Neural cell (in vitro differentiated cells): ENCODE measurements at regions not wholly inside any gene's neighbourhood (a gene's known extent, or its start where the extent isn't known, plus 50 kb on each side); places are given as distances from the start of the nearest gene placed in this dataset.

Source experiments
- H2AFZ ChIP-seq: fragments of 200-600, 300-800 bp; sonication (generic), shearing (Covaris generic); 2 replicates; pipeline ENCODE4 v1.6.0; 2014; ENCODE audit warnings: low read depth, mild to moderate bottlenecking, antibody characterized with exemption, low read length, moderate library complexity
- H3F3A ChIP-seq: fragments of 200-600 bp; shearing (Covaris generic); 2 replicates; pipeline ENCODE4 v1.6.1; 2016; ENCODE audit warnings: mild to moderate bottlenecking, moderate library complexity, mixed read lengths, antibody characterized with exemption, low read length; ENCODE audit not compliant: insufficient read depth, poor library complexity, severe bottlenecking
- H3K27ac ChIP-seq: fragments of 200-600, 300-800 bp; sonication (generic), shearing (Covaris generic); 2 replicates; pipeline ENCODE4 v1.5.1; 2014; ENCODE audit warnings: mild to moderate bottlenecking, low read length, moderate library complexity
- H3K27me3 ChIP-seq: fragments of 300-800, 200-600 bp; sonication (generic), shearing (Covaris generic); 2 replicates; pipeline ENCODE4 v1.6.0; 2014; ENCODE audit warnings: mild to moderate bottlenecking, low read depth, low read length, moderate library complexity; ENCODE audit not compliant: insufficient read depth
- H3K36me3 ChIP-seq: fragments of 300-800, 200-600 bp; sonication (generic), shearing (Covaris generic); 2 replicates; pipeline ENCODE4 v1.5.1; 2014; ENCODE audit warnings: mild to moderate bottlenecking, antibody characterized with exemption, low read length, moderate library complexity; ENCODE audit not compliant: insufficient read depth
- H3K4me2 ChIP-seq: fragments of 300-800, 200-600 bp; sonication (generic), shearing (Covaris generic); 2 replicates; pipeline ENCODE4 v1.6.0; 2014; ENCODE audit warnings: mild to moderate bottlenecking, low read length
- H3K4me3 ChIP-seq: fragments of 300-800, 200-600 bp; sonication (generic), shearing (Covaris generic); 2 replicates; pipeline ENCODE4 v1.5.1; 2014; ENCODE audit warnings: mild to moderate bottlenecking, low read length, moderate library complexity
- H3K79me2 ChIP-seq: fragments of 200-600 bp; shearing (Covaris generic); replicated peaks from 2 replicates; pipeline ENCODE4 v1.6.0; 2014; ENCODE audit warnings: mild to moderate bottlenecking, low read length, moderate library complexity; ENCODE audit not compliant: insufficient read depth
- H3K9ac ChIP-seq: fragments of 300-800, 200-600 bp; sonication (generic), shearing (Covaris generic); 2 replicates; pipeline ENCODE4 v1.6.1; 2016; ENCODE audit warnings: mild to moderate bottlenecking, low read length, mixed read lengths
- H3K9me2 ChIP-seq: fragments of 200-600 bp; shearing (Covaris generic); 2 replicates; pipeline ENCODE4 v1.6.1; 2016; ENCODE audit warnings: mild to moderate bottlenecking, low read length, mixed read lengths; ENCODE audit not compliant: insufficient read depth
- H3K9me3 ChIP-seq: fragments of 200-600, 300-800 bp; sonication (generic), shearing (Covaris generic); 2 replicates; pipeline ENCODE4 v1.6.1; 2016; ENCODE audit warnings: mild to moderate bottlenecking, mixed run types, low read length, moderate library complexity, mixed read lengths
- H4K20me1 ChIP-seq: fragments of 200-600 bp; shearing (Covaris generic); 2 replicates; pipeline ENCODE4 v1.6.1; 2016; ENCODE audit warnings: mild to moderate bottlenecking, mixed run types; ENCODE audit not compliant: insufficient read depth
- CTCF ChIP-seq: fragments of 450-650 bp; IDR thresholded peaks from 2 replicates; pipeline ENCODE4 v1.5.1; 2014; ENCODE audit warnings: antibody characterized with exemption, mild to moderate bottlenecking, moderate library complexity; ENCODE audit not compliant: poor library complexity, severe bottlenecking
- EP300 ChIP-seq: fragments of 450-650 bp; conservative IDR thresholded peaks from 2 replicates; pipeline ENCODE4 v1.6.1; 2014; ENCODE audit warnings: antibody characterized with exemption, mild to moderate bottlenecking, moderate library complexity; ENCODE audit not compliant: poor library complexity, severe bottlenecking
- EZH2 ChIP-seq: fragments of 200-600, 300-800 bp; shearing (Covaris generic), sonication (generic); IDR thresholded peaks from 2 replicates; pipeline ENCODE4 v1.6.1; 2014; ENCODE audit warnings: antibody characterized with exemption, low read length, borderline replicate concordance, mild to moderate bottlenecking; ENCODE audit not compliant: insufficient read depth, poor library complexity, severe bottlenecking
- MXI1 ChIP-seq: fragments of 450-650 bp; conservative IDR thresholded peaks from 2 replicates; pipeline ENCODE4 v1.6.1; 2014; ENCODE audit warnings: antibody characterized with exemption, mild to moderate bottlenecking; ENCODE audit not compliant: poor library complexity, severe bottlenecking
- POLR2AphosphoS5 ChIP-seq: IDR thresholded peaks from 2 replicates; pipeline ENCODE4 v1.6.1; 2012
- RAD21 ChIP-seq: fragments of 450-650 bp; conservative IDR thresholded peaks from 2 replicates; pipeline ENCODE4 v1.6.1; 2014; ENCODE audit warnings: antibody characterized with exemption, mild to moderate bottlenecking, moderate library complexity
- REST ChIP-seq: IDR thresholded peaks from 2 replicates; pipeline ENCODE4 v1.6.1; 2012; ENCODE audit warnings: borderline replicate concordance
- SMC3 ChIP-seq: fragments of 450-650 bp; conservative IDR thresholded peaks from 2 replicates; pipeline ENCODE4 v1.6.1; 2014; ENCODE audit warnings: antibody characterized with exemption, mild to moderate bottlenecking, moderate library complexity; ENCODE audit not compliant: poor library complexity
- TAF1 ChIP-seq: IDR thresholded peaks from 2 replicates; pipeline ENCODE4 v1.6.1; 2012; ENCODE audit warnings: low read depth

GRCh38 chr5:20050262-20050661 is 62.3 kb upstream of the CDH18 start:
- H3K27me3 ChIP-seq = no peaks in the 10 kb centered on the region
- no peaks in the 10 kb centered on the region for H3K36me3 ChIP-seq
- no peak overlapping the region for H3K9ac ChIP-seq
- no peaks in the 10 kb centered on the region for H3K79me2 ChIP-seq
- no peak for TF ChIP-seq REST
- no peak for TF ChIP-seq EP300
- no peak for TF ChIP-seq MXI1
- TF ChIP-seq TAF1 = no peak
- TF ChIP-seq CTCF = no peak
- no peak for TF ChIP-seq RAD21
- no peak for TF ChIP-seq POLR2AphosphoS5
- TF ChIP-seq EZH2 = no peak
- no peak for TF ChIP-seq SMC3
- H3K27ac ChIP-seq = no peak overlapping the region
- H3K4me3 ChIP-seq = no peak overlapping the region
- no peak overlapping the region for H3K4me2 ChIP-seq
- H4K20me1 ChIP-seq = no peaks in the 10 kb centered on the region
- H3F3A ChIP-seq = no peaks in the 10 kb centered on the region
- no peaks in the 10 kb centered on the region for H3K9me2 ChIP-seq
- no peaks in the 10 kb centered on the region for H3K9me3 ChIP-seq
- H2AFZ ChIP-seq = no peak overlapping the region

- Histone ChIP-seq H3K79me2 (no peaks in the 10 kb centered on the region), H3F3A (no peaks in the 10 kb centered on the region), H3K9me3 (no peaks in the 10 kb centered on the region), H3K9me2 (no peaks in the 10 kb centered on the region), H2AFZ (no peak overlapping the region), H4K20me1 (no peaks in the 10 kb centered on the region), H3K4me2 (no peak overlapping the region), H3K36me3 (no peaks in the 10 kb centered on the region), H3K9ac (no peak overlapping the region), H3K27me3 (no peaks in the 10 kb centered on the region), H3K4me3 (no peak overlapping the region), H3K27ac (no peak overlapping the region)
- no peak for TF ChIP-seq TAF1
- TF ChIP-seq SMC3 = no peak
- TF ChIP-seq REST = no peak
- no peak for TF ChIP-seq EP300
- no peak for TF ChIP-seq RAD21
- no peak for TF ChIP-seq EZH2
- no peak for TF ChIP-seq MXI1
- no peak for TF ChIP-seq CTCF
- TF ChIP-seq POLR2AphosphoS5 = no peak
Observed at GRCh38 chr5:20044460-20044859, 56.5 kb upstream of the CDH18 start.
